Kidney tubule cell (primary cell): ENCODE measurements at regions not wholly inside any gene's neighbourhood (a gene's known extent, or its start where the extent isn't known, plus 50 kb on each side); places are given as distances from the start of the nearest gene placed in this dataset.
"Not testable (repeated sequence)": the region's sequence is repeated elsewhere in the genome, so short reads cannot be mapped to it uniquely, and the experiment has no call there.

Source experiments
- DNase-seq: peaks from one replicate; pipeline ENCODE4 v3.0.0-alpha.2; 2018; ENCODE audit warnings: low spot score

DNA sequence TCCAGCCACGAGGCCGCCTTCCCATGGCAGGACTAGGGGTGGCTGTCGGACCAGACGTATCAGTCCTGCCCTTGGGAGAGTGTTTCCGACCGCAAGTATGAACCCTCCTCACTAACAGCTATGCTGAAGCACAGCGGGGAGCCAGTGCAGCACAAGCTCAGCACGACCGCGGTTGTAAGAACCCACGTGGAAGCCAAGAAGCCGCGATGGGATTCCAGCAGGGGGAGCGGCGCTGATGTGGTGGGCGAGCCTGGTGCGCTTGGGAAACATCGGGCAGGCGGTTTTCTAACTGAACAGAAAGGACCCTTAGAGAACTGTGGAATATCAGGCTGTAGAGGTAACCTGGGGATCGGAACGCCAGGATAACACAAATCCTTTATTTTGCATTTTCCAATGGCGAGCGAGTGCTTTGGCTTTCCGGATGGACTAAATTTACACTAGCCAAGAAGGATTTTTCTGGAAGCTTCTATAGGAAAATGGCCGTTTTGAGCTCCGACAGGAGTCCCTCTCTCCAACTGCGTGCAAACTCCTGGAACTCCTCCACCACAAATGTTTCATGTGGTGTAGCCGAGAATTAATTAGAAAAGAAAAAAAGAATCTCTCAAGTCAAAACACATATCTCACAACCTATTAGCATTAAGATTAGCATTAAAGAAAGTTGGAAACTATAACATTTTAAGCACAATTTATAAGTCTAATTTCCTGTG lies 132.0 kb upstream of the MYCN start:
- DNase-seq = no peak

DNA sequence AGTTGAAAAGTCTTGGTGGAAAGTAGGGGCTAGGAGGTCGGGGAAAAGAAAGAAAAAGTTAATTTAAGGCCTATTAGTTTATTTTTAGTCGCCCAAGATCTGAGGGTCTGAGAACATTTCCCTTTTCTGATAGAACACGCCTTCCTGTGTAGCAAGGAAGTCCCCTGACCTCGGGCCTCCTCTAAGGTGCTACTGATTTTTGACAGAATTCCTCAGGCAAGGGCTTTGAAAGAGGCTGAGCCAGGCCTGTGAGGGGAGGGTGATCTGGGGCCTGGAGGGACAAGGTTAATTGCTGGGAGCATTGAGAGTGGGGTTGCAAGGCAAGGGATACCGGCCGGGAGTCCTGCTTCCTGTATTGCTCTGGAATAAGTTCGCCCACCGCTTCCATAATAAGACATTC lies 131.4 kb upstream of the MYCN start:
- no peak for DNase-seq

DNA sequence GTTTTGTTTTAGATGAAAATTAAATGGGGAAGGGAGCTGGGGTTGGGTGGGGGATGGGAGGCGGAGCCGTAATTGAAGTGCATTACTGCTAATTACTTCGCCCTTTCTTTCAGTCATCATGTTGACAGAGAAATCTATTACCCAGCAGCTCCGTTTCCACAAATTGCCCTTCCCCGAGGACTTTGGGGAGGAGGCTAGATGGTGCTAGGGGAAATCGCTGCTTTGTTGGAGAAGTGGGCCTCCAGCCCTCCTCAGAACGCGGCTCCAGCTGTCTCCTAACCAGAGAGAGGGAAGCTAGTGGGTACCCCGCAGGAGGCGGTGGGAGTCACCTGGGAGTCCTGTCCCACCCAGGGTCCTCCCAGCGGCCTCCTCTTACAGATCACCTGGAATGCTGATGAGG lies 130.9 kb upstream of the MYCN start:
- no peak for DNase-seq

DNA sequence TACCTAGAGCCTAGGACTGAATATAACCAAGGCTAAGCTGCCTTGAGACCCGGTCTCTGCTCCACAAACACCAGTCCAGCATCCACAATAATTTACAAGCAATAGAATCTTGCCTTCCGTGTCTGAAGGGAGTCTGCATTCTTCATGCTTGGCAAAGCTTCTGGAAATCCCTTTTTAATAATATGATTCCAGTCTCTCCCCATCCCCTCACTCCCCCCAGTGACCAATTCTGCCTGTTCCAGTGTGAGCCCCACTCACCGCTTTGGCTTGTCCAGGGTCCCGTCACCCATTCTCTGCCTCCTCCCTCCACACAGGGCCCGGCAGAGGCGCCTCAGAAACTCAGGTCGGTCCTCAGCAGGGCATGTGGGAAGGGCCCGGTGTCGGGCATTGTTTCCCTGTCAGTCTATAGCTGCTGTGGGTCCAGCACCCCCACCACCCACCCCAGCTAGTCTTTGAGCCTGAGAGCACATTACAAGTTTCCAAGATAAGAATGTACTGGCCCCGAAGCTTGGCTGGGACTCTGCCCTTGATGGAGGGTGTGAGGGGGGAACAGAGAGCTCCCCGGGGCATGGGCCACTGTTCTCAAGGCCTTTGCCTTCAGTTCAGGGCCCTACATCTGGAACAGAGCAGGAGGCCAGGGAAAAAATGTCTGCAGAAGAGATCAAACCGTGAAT lies 129.7 kb upstream of the MYCN start:
- DNase-seq = no peak

DNA sequence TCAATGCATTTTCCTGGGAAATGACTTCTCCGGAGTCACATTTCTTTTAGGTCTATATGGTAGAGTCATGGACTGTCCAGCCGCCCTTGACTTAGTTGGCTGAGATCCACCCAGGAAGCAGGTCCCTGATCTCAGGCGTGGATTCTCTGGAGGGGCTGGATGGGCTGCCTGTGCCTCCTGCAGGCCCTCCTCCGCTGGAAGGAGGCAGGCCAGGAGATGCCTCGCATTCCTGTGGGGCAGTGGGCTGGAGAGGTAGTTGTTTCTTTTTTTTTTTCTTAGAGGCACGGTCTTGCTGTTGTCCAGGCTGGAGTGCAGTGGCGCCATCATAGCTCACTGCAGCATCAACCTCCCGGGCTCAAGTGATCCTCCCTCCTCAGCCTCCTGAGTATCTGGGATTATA lies 129.0 kb upstream of the MYCN start:
- peak; percentile 91 for DNase-seq

DNA sequence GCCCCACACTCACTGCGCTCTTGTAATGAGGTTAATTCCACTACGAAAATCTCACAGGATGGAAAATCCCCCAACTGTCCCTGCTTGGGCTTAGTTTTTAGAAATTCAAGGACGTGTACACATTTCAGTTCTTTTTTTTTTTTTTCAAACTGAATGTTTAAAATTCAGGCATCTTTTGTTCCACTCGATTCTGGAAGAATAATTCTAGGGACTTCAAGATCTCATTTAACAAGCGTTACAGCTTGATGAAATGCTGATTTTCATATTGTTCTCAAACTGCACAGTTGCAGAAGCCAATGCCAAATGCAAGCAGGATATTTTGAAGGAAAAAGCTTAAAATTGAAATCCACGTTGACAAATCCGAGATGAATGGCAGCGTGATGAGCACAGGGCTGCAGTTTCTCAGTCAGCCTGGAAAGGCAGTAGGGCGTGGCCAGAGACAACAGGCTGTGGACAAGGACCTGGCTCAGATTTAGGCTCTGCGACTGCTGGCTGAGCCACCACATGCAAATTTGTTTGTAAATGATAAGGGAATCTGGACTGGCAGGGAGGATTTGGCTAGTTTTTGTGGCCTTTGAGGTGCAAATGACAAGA lies 128.1 kb upstream of the MYCN start:
- DNase-seq = no peak

DNA sequence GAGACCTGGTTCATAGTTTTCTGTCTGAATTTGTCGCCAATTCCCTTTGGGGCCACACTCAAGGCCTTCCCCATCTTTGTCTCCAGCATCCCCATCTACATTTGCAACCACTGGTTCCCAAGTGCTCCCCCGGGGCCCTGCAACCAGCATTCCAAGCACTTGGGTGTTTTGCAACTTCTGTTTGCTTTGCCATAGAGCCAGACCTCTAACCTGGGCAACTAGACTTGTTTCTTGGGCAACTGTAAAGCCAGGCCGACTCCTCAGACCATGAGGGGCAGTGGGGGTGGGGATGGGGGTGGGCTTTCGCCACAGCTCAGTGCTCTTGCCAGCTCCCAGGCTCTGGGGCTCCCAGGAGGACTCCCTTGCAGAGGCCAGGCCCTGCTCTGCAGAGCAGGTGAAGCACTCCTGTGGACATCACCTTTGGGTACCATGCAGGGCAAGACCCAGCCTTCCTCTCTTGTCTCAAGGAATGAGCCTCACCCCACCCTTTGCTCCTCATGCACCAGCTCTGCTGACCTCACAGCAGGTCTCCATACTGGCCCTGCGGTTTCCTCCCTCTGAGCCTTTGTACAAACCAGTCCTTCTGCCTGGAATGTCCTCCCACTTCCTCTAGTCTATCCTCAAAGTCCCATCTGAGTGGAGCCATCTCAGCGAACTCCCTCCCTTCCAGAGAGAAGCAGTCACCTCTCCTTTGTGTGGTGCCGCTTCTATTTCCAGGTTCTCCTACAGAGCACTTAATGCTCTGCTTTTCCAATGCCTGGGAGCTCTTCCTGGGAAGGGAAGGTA lies 126.7 kb upstream of the MYCN start:
- no peak for DNase-seq

DNA sequence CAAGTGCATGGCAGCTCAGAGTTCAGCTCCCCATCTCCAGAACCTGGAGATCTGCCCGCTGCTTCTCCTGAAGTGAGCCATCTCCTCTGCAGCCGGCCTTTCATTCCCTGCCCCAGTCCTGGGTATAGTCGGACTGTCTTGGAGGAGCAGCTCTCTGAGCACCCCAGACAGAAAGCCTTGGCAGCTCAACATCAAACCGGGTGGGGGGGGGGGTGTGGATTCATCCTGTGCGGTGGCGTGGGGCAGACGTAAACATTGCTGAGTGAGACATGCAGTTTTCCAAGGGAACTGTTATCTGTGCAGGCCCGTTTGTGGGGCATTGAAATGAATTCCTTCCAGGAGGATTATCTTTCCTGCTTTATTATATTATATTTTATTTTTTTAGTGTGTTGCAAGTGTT lies 125.9 kb upstream of the MYCN start:
- DNase-seq = peak; percentile 28

DNA sequence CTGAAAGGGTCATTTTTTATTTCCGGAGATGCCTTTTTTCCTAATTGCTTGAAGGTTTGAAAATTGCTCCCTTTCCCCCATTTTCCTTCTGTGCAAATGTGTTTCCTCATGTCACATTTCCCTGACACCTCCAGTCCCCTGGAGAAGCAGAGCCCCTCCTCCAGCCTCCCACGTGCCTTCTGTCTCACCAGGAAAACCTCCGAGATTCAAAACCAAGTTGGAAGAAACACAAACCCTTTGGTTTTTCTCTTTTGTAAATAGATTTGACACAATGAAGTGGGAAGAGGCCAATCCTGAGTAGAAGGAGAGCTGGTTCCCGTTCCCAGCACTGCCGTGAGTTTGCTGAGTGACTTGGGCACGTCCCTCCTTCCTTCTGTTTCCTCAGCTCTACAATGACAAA lies 125.4 kb upstream of the MYCN start:
- no peak for DNase-seq

DNA sequence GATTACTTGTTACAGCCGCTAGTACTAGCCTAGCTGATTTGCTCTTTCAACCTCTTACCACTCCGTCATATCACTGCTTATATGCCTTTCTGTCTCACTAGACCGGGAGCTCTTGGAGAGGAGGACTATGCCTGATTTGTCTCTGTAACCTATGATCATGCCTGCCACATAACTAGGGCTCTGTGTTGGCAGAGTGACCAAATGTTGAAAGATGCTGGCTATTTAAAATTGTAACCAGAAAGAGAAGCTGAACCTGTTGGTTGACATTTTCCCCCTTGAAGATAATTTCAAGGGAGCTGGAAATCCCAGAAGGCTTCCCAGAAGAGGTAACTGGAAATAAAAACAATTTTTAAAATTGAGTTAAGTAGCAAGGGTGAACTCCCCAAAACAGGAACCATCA lies 124.1 kb upstream of the MYCN start:
- DNase-seq = no peak

DNA sequence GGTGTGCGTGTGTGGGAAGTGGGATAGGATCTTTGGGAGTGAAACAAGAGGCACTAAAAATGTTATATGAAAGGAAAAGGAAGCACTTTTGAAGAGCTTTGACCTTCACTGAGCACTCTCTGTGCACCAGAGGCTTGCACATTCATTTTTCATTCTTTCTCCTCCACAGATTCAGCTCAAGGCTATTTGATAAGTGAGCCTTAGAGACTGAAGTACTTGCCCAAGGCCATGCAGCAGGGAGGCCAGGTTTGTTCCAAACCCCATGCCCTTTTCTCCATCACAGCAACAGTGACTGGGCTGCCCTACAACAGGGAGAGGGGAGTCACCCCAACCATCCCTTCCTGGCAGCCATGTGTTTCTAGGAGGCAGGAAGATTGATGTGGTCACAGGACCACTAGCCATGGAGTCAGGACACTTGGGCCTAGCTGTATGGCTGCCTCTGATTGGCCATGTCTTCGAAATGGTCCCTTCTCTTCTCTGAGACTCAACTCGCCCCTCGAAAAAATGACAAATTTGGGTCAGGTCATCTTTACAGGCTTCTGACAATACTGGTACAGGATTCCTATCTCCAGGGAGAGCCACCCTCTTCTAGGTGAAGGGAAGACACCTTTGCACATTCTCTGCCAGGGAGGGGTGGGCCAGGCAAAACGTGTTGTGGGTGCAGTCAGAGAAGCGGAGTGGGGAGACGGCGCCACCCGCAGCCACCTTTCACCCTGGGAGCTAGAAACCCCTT lies 123.5 kb upstream of the MYCN start:
- no peak for DNase-seq

DNA sequence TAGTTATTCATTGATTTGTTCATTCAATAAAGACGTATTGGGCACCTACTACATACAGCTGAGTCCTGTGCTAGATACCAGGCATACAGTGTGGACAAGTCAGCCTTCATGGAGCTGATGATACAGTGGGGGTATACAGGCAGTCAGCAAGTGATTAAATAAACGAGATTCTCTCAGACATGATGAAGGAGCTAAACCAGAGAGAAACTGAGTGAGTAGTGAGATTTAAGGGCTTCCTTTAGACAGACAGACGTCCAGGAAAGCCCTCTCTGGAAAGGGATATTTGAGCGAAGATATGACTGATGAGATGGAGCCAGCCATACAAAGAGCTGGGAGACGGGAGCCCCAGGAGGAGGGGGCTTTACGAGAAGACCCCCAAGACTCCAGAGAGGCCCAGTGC lies 122.6 kb upstream of the MYCN start:
- no peak for DNase-seq

DNA sequence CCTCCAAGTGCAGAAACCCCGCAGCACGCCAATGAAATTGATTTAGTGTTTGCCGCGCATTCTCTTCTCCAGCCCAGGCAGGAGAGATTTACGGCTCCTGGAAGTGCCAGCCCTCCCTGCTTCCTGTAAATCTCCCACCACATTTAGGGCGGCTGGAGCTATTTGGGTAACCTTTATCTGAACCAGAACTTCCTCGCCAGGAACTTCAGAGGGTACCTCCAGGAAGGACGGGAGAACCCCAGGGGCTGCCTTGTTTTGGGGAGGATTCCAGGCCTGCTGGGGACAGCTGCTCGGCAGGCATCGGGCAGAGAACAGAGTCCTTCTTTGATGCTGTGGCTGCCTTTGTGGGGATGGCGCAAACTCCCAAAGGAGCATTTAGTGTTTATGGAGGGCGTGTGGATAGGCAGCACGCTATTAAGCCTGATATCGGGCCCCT lies 122.0 kb upstream of the MYCN start:
- no peak for DNase-seq

DNA sequence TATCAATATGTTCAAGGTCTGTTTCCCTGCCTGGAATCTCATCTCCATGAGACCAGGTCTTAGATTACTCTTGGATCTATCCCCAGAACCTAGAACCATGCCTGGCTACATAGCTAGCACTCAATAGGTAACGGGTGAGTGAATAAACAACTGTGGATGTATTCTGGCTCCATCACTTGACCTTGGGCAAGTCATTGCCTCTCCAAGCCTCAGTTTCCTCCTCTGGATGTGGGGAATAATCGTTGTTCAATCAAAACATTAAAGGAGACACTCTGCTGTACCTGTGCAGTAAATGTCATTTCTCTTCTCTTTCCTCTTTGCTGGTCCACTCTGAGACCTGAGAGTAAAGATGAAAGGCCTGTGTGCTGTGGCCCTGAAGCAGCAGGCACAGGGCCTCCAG lies 121.5 kb upstream of the MYCN start:
- no peak for DNase-seq

DNA sequence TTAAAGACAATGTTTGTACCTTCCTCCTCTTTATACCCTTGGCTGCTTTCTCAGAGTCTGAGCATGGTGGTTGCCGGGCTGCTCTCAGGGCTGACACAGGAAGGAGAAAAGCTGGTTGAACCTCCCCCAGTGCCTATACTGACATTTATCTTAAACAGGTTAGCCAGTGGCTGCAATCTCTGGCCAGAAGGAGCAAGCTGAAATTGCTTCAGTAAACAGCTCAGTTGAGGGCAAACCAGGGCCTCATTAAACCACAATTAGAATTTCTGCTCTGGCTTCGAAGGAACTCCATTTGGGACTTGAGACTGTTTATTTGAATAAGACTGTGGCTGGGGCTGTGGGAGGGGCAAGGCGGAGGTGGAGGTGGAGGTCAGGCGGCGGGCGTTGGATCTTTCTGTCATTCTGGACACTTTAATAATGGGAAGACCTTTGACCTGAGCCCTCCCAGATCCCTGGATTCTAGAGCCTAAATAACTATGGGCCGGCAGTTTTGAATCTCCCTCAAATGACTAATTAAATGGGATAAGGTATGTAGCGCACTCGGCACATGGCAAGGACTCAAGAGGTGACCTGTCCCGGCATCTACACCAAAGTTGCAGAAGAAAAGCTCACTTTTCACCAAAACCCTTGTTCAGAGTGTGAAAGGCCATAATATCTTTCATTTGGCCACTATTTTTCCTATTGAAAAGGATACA lies 120.6 kb upstream of the MYCN start:
- DNase-seq = no peak

DNA sequence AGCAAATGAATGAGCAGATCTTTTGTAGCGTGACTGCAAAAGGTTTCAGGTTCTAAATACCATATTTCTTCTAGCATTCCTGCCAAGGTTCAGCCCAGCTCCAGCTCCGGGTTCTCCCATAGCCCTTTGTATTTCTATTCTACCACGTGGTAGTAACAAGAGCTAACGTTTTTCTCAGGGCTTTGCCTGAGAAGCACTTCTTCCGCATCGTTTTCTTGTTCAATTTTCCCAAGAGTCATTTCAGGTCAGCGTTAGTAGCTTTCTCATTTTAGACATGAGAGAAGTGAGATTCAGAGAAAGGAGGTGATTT lies 120.1 kb upstream of the MYCN start:
- DNase-seq = no peak

DNA sequence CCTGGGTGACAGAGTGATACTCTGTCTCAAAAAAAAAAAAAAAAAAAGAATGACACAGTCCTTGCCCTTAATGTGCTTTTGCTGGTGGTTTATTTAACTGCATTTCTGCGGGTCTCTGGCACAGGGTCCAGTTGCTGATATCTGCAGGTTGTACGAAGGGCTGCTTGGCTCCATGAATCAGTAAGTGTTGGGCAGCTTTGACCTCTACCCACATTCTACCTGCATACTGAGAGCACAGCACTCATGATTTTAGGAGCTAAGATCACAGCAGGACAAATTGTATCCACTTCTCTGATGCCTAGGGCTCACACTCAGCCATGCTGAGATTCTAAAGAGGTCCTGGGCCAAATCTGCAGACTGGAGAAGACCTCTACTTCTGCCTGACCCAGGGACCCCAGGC lies 119.4 kb upstream of the MYCN start:
- DNase-seq = no peak

DNA sequence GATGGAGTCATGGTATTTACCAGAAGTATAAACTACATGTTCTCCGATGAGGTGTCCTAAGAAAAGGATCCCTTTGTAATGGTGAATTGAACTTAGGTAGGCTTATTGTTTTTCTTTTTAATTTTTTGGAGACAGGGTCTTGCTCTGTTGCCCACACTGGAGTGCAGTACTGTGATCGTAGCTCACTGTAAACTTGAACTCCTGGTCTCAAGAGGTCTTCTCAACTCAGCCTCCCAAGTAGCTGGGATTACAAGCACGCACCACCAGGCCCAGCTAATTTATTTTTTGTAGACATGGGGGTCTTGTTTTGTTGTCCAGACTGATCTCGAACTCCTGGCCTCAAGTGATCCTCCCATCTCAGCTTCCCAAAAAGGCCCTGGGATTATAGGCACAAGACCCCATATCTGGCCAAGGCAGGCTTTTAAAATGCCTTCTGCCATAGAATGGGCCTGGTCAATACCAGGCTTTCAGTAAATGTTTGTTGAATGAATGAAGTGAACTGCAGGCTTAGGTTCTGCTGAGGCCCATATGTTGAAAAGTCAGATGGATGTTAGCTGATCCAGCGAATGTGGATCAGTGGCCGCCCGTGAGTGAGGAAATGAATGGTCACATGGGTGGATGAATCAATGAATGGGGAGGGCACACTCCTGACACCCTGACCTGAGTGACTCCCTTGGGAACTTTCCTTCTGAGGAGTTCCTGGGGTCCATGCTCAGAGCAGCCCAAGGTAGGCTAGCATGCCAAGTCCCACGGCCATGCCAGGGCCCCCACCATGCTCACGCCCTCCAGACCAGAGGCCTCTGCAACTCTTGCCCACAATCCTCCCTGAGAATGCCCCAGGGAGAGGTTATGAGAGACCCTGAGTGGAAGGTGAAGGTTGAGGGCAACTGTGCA lies 118.0 kb upstream of the MYCN start:
- no peak for DNase-seq

DNA sequence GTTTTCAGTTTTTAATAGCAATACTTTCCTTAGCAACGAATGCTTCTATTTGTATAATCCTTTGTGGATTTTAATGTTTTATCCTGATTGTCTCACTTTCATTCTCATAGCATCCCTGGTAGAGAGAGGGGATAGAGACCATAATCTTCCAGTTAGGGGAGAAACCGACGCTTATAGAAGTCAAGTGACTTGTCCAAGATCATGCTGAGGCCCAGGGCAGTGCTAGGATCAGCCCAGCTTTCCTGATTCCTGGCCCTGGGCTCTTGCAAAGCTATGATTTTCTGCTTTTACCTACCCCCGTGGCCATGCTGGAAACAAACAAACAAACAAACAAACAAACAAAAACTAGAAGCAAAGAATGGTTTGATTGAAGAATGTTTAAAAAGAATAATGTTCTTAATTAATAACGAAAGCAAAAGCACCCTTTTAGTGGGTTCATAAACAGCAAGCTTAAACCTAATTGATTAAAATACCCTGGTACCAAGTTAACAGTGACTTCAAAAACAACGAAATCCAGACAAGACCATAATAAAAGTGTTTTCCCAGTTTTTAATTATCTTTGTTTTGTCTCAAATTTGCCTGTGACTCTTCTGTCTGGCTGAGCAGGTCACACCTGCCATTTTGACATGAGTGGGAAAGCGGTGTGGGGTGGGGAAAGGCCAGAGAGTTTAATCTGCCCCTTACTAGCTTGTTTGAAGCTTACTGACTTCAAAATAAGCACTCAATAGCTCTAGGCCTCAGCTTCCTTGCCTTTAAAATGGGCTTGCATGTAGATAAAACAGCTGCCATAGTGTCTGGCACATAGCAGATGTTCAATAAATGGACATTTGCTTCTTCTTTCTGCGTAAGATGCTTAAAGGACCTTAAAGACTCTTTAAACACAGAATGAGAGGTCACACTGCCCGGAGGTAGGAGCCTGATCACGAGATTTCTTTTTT lies 116.6 kb upstream of the MYCN start:
- no peak for DNase-seq

DNA sequence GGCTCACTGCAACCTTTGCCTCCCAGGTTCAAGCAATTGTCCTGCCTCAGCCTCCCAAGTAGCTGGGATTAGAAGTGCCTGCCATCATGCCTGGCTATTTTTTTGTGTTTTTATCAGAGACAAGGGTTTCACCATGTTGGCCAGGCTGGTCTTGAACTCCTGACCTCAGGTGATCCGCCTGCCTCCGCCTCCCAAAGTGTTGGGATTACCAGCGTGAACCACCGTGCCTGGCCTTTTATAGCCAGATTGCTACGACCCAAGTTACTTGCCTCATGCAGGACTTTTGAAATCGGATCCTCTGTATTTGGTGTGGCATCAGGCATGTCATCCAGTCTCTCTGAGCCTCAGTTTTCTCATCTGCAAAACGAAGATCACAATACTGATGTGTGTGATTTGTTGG lies 115.9 kb upstream of the MYCN start:
- DNase-seq = not testable (repeated sequence)
